Spleen (tissue), 11 donors: ENCODE measurements at regions not wholly inside any gene's neighbourhood (a gene's known extent, or its start where the extent isn't known, plus 50 kb on each side); places are given as distances from the start of the nearest gene placed in this dataset.

Experiments used
- DNase-seq: peaks from one replicate; pipeline ENCODE4 v3.0.0-alpha.2; 2020
- H3K27ac ChIP-seq, 8 donors: fragments of 200-600 bp; sonication (generic) in 7 of 8; 1 replicate in 4 of 8; 2 replicates in 4 of 8; pipeline versions ENCODE4 v1.5.0 to v1.8.0; 2016 to 2021; ENCODE audit warnings: inconsistent platforms in 4 of 8, mild to moderate bottlenecking in 4 of 8, moderate library complexity in 1 of 8
- H3K27me3 ChIP-seq, 7 donors: fragments of 200-600 bp; sonication (generic) in 6 of 7; replicated peaks in 1 of 7; 1 replicate in 4 of 7; 2 replicates in 3 of 7; pipeline versions ENCODE4 v1.5.0 to v1.8.0; 2016 to 2021; ENCODE audit warnings: inconsistent platforms in 3 of 7, mild to moderate bottlenecking in 1 of 7
- H3K36me3 ChIP-seq, 6 donors: fragments of 200-600 bp; sonication (generic) in 5 of 6; 1 replicate in 4 of 6; 2 replicates in 2 of 6; pipeline versions ENCODE4 v1.5.0 to v1.8.0; 2016 to 2021; ENCODE audit warnings: inconsistent platforms in 2 of 6
- H3K4me1 ChIP-seq, 6 donors: fragments of 200-600 bp; sonication (generic) in 5 of 6; 1 replicate in 3 of 6; 2 replicates in 3 of 6; pipeline versions ENCODE4 v1.5.0 to v1.8.0; 2016 to 2021; ENCODE audit warnings: inconsistent platforms in 3 of 6
- H3K4me3 ChIP-seq, 8 donors: fragments of 200-600 bp; sonication (generic) in 7 of 8; 1 replicate in 4 of 8; 2 replicates in 4 of 8; pipeline versions ENCODE4 v1.5.0 to v1.8.0; 2016 to 2021; ENCODE audit warnings: inconsistent platforms in 4 of 8, mild to moderate bottlenecking in 4 of 8, moderate library complexity in 2 of 8
- H3K9me3 ChIP-seq, 8 donors: fragments of 200-600 bp; sonication (generic) in 7 of 8; 1 replicate in 4 of 8; 2 replicates in 4 of 8; pipeline versions ENCODE4 v1.5.0 to v1.8.0; 2016 to 2021; ENCODE audit warnings: inconsistent platforms in 4 of 8
- CTCF ChIP-seq, 11 experiments: fragments of 200-600 bp in 7 of 11; fragments of 450-650 bp in 4 of 11; sonication (generic) in 4 of 11; IDR thresholded peaks in 8 of 11; conservative IDR thresholded peaks in 3 of 11; 1 replicate in 7 of 11; 2 replicates in 4 of 11; pipeline versions ENCODE4 v1.4.0 to v1.8.0; 2016 to 2021; ENCODE audit warnings: antibody characterized with exemption in 11 of 11, inconsistent platforms in 4 of 11, mild to moderate bottlenecking in 1 of 11
- POLR2A ChIP-seq, 3 donors: fragments of 450-650 bp; IDR thresholded peaks; one replicate each; pipeline ENCODE4 v1.5.1; 2017; ENCODE audit warnings: antibody characterized with exemption in 3 of 3, mild to moderate bottlenecking in 1 of 3
- POLR2AphosphoS5 ChIP-seq, 3 donors: sonication (generic); formaldehyde crosslinking; IDR thresholded peaks; one replicate each; pipeline ENCODE4 v1.5.1; 2017; ENCODE audit warnings: antibody characterized with exemption in 3 of 3
- WGBS, 5 donors: extraction: QIAGEN DNeasy Blood & Tissue Kit in 3 of 5; methylation state at CpG; one replicate each; pipeline versions ENCODE4 v1.1.5 to v1.1.7; 2013 to 2018; 5-methylcytosine and 5-hydroxymethylcytosine counted together
- intact Hi-C: fragments of 100-400 bp; cut with DNase I; formaldehyde crosslinking; loops from one replicate; pipeline ENCODE4 v1.15.0; 2023; ENCODE audit warnings: low total_unique reads
- donor health status: healthy with polysubstance abuse.
- donor health status: DM: no; HTN: no; CAD: no; lungs with moderate emphysema.
- donor health status: DM: no; HTN: no; CAD: no.
- donor health status: Bipolar disorder and iron deficiency.
- donor health status: healthy.
- donor health status: DM: no; HTN: no; CAD: no.
- donor health status: DM: yes; HTN: yes; CAD: no.

- Histone ChIP-seq H3K9me3 (peaks cover 0 to 7% (median 0%) of the 10 kb centered on the region in 8 donors), H3K36me3 (no peaks in the 10 kb centered on the region), H3K4me3 (no peak overlapping the region), H3K4me1 (no peaks in the 10 kb centered on the region), H3K27me3 (no peaks in the 10 kb centered on the region), H3K27ac (no peak overlapping the region)
- WGBS, 5 donors, result 75 to 90% (median 85%) methylated on average over 3 of the region's 3 CpGs
- intact Hi-C loops, result no loop called here
- DNase-seq, result no peak
- TF ChIP-seq POLR2A (IDR thresholded peaks at IDR 0.05) (no peak), CTCF (IDR thresholded peaks at IDR 0.05 in 8 of 11, conservative IDR thresholded peaks at IDR 0.05 in 3 of 11) (no peak), POLR2AphosphoS5 (IDR thresholded peaks at IDR 0.05) (no peak)
Observed at GRCh38 chr3:174639970-174640369, 219.2 kb upstream of the NAALADL2 start.

GRCh38 chr3:174640932-174641331 is 218.2 kb upstream of the NAALADL2 start:
- intact Hi-C loops, result no loop called here
- no peaks in the 10 kb centered on the region for H3K27me3 ChIP-seq
- no peak overlapping the region for H3K27ac ChIP-seq
- peaks cover 0 to 7% (median 0%) of the 10 kb centered on the region in 8 donors for H3K9me3 ChIP-seq
- TF ChIP-seq POLR2AphosphoS5 (IDR thresholded peaks at IDR 0.05) (no peak), POLR2A (IDR thresholded peaks at IDR 0.05) (no peak), CTCF (IDR thresholded peaks at IDR 0.05 in 8 of 11, conservative IDR thresholded peaks at IDR 0.05 in 3 of 11) (no peak)
- H3K4me3 ChIP-seq, result no peak overlapping the region
- no peak for DNase-seq
- H3K4me1 ChIP-seq, result no peaks in the 10 kb centered on the region
- no peaks in the 10 kb centered on the region for H3K36me3 ChIP-seq
- 90 to 96% (median 92%) methylated on average over 10 to 18 of the region's 18 CpGs for WGBS, 5 donors

- no peaks in the 10 kb centered on the region for H3K4me1 ChIP-seq
- no peaks in the 10 kb centered on the region for H3K9me3 ChIP-seq
- intact Hi-C loops, result no loop called here
- TF ChIP-seq CTCF (IDR thresholded peaks at IDR 0.05 in 8 of 11, conservative IDR thresholded peaks at IDR 0.05 in 3 of 11), result no peak
- TF ChIP-seq POLR2AphosphoS5 (IDR thresholded peaks at IDR 0.05), result no peak
- no peak for TF ChIP-seq POLR2A (IDR thresholded peaks at IDR 0.05)
- no peak overlapping the region for H3K27ac ChIP-seq
- DNase-seq, result no peak
- H3K27me3 ChIP-seq, result no peaks in the 10 kb centered on the region
- H3K36me3 ChIP-seq, result no peaks in the 10 kb centered on the region
- no peak overlapping the region for H3K4me3 ChIP-seq
Observed at GRCh38 chr3:174644287-174644686, 214.8 kb upstream of the NAALADL2 start.

- Histone ChIP-seq H3K27me3 (no peaks in the 10 kb centered on the region), H3K27ac (no peak overlapping the region), H3K4me1 (no peaks in the 10 kb centered on the region), H3K4me3 (no peak overlapping the region), H3K36me3 (no peaks in the 10 kb centered on the region), H3K9me3 (peaks cover 0 to 5% (median 0%) of the 10 kb centered on the region in 8 donors)
- TF ChIP-seq POLR2A (IDR thresholded peaks at IDR 0.05) (no peak), CTCF (IDR thresholded peaks at IDR 0.05 in 8 of 11, conservative IDR thresholded peaks at IDR 0.05 in 3 of 11) (no peak), POLR2AphosphoS5 (IDR thresholded peaks at IDR 0.05) (no peak)
- intact Hi-C loops, result no loop called here
- no peak for DNase-seq
- WGBS, 5 donors, result 80 to 94% (median 85%) methylated on average over 2 of the region's 2 CpGs
Observed at GRCh38 chr3:174651951-174652350, 207.2 kb upstream of the NAALADL2 start.
